ENCODE measurements at regions not wholly inside any gene's neighbourhood (a gene's known extent, or its start where the extent isn't known, plus 50 kb on each side); places are given as distances from the start of the nearest gene placed in this dataset.

- no peak for TF ChIP-seq POLR2A (IDR thresholded peaks at IDR 0.05)
- no peak for TF ChIP-seq CTCF (IDR thresholded peaks at IDR 0.05)
Observed at GRCh38 chr5:167821151-167821550, 470.3 kb upstream of the WWC1 start.

All from thyroid gland (tissue), 4 donors.